Uterus (tissue), 3 donors: ENCODE measurements at regions not wholly inside any gene's neighbourhood (a gene's known extent, or its start where the extent isn't known, plus 50 kb on each side); places are given as distances from the start of the nearest gene placed in this dataset.
"Not testable (repeated sequence)": the region's sequence is repeated elsewhere in the genome, so short reads cannot be mapped to it uniquely, and the experiment has no call there.

Experiments used
- DNase-seq, 2 donors: peaks; one replicate each; pipeline ENCODE4 v3.0.0-alpha.2; 2019 to 2020
- H3K27ac ChIP-seq, 2 donors: fragments of 200-600 bp; sonication (generic); 1 replicate in 1 of 2; 2 replicates in 1 of 2; pipeline ENCODE4 v1.5.1; 2016 to 2018
- H3K27me3 ChIP-seq, 2 donors: fragments of 200-600 bp; sonication (generic); one replicate each; pipeline ENCODE4 v1.5.1; 2018 to 2019; ENCODE audit warnings: control low read depth in 1 of 2
- H3K36me3 ChIP-seq, 2 donors: fragments of 200-600 bp; sonication (generic); one replicate each; pipeline ENCODE4 v1.5.1; 2019; ENCODE audit warnings: control low read depth in 1 of 2
- H3K4me1 ChIP-seq, 2 donors: fragments of 200-600 bp; sonication (generic); one replicate each; pipeline ENCODE4 v1.5.1; 2018 to 2019; ENCODE audit warnings: control low read depth in 1 of 2
- H3K4me3 ChIP-seq, 2 donors: fragments of 200-600 bp; sonication (generic); 1 replicate in 1 of 2; 2 replicates in 1 of 2; pipeline ENCODE4 v1.5.1; 2018 to 2019; ENCODE audit warnings: mild to moderate bottlenecking in 1 of 2
- H3K9me3 ChIP-seq, 2 donors: fragments of 200-600 bp; sonication (generic); one replicate each; pipeline ENCODE4 v1.5.1; 2019; ENCODE audit warnings: control low read depth in 1 of 2
- POLR2A ChIP-seq, 2 donors: fragments of 450-650 bp; IDR thresholded peaks; one replicate each; pipeline ENCODE4 v1.6.1; 2016; ENCODE audit warnings: antibody characterized with exemption in 2 of 2, mild to moderate bottlenecking in 1 of 2, moderate library complexity in 1 of 2
- intact Hi-C: fragments of 100-400 bp; cut with DNase I; formaldehyde crosslinking; loops from one replicate; pipeline ENCODE4 v1.15.1; 2023; ENCODE audit warnings: low total_unique reads
- TF ChIP-seq, protein P1 (sequence below), 4 experiments: fragments of 200-600 bp in 2 of 4; fragments of 450-650 bp in 2 of 4; sonication (generic) in 2 of 4; IDR thresholded peaks; one replicate each; pipeline ENCODE4 v1.5.1; 2016 to 2019; ENCODE audit warnings: antibody characterized with exemption in 4 of 4, mild to moderate bottlenecking in 2 of 4, moderate library complexity in 1 of 4
- donor health status: DM: yes; HTN: yes; CAD: no.

DNA sequence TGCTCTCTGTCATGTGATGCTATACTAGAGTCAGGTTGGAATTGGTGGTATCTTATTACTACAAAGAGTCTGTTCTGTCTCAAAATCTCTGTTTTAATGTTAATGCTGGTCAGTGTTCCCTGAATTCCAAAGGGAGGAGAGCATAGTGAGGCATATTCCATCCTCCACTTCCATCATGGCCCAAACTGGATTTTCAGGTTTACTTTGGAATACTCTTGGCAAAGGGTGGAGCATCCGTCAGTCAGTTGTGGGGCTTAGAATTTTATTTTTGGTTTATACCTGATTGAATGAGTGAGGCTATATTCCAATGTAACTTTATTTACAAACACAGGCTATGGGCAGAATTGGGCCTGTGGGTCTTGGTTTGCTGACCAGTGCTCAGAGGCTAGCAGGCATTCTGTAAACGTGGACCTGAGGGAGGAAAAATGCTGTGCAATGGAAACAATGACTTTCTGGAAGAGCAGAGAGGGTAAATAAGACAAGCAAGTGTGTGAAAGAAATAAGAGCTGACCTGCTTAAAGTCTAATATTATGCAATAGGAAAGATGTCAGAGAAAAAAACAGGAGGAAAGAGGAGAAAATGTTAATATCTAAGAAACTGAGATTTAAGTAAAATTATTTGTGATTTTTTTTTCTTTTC is 106.2 kb upstream of the CLINT1 start:
- H3K4me1 ChIP-seq = no peaks in the 10 kb centered on the region
- intact Hi-C loops = no loop called here
- no peak overlapping the region for H3K27ac ChIP-seq
- no peaks in the 10 kb centered on the region for H3K27me3 ChIP-seq
- H3K36me3 ChIP-seq = no peaks in the 10 kb centered on the region
- DNase-seq = no peak
- TF ChIP-seq, protein P1, sequence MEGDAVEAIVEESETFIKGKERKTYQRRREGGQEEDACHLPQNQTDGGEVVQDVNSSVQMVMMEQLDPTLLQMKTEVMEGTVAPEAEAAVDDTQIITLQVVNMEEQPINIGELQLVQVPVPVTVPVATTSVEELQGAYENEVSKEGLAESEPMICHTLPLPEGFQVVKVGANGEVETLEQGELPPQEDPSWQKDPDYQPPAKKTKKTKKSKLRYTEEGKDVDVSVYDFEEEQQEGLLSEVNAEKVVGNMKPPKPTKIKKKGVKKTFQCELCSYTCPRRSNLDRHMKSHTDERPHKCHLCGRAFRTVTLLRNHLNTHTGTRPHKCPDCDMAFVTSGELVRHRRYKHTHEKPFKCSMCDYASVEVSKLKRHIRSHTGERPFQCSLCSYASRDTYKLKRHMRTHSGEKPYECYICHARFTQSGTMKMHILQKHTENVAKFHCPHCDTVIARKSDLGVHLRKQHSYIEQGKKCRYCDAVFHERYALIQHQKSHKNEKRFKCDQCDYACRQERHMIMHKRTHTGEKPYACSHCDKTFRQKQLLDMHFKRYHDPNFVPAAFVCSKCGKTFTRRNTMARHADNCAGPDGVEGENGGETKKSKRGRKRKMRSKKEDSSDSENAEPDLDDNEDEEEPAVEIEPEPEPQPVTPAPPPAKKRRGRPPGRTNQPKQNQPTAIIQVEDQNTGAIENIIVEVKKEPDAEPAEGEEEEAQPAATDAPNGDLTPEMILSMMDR (IDR thresholded peaks at IDR 0.05) = no peak
- TF ChIP-seq POLR2A (IDR thresholded peaks at IDR 0.05) = no peak
- no peaks in the 10 kb centered on the region for H3K9me3 ChIP-seq
- no peak overlapping the region for H3K4me3 ChIP-seq

DNA sequence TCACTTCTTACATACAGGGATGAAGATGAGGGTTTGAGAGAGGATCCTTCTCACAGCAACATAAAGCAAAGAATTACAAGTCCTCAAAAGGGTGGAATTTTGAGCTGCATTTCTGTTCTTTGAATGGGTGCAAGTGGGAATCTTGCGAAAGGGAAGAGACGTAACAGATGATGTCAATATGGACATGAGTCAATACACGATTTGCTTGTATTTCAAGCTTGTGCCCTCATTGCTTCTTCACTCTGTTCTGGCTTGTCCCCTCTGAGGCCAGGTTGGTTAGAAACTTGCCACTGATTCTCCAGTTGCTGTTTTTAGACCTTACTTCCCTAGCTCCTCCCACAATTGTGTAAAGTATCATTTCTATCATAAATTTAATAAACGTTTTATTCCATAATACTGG is 104.8 kb upstream of the CLINT1 start:
- DNase-seq = no peak
- no peaks in the 10 kb centered on the region for H3K9me3 ChIP-seq
- no peaks in the 10 kb centered on the region for H3K27me3 ChIP-seq
- intact Hi-C loops = no loop called here
- no peaks in the 10 kb centered on the region for H3K36me3 ChIP-seq
- TF ChIP-seq POLR2A (IDR thresholded peaks at IDR 0.05) = no peak
- TF ChIP-seq, protein P1 (IDR thresholded peaks at IDR 0.05) = no peak
- H3K27ac ChIP-seq = no peak overlapping the region
- no peak overlapping the region for H3K4me3 ChIP-seq
- H3K4me1 ChIP-seq = no peaks in the 10 kb centered on the region

DNA sequence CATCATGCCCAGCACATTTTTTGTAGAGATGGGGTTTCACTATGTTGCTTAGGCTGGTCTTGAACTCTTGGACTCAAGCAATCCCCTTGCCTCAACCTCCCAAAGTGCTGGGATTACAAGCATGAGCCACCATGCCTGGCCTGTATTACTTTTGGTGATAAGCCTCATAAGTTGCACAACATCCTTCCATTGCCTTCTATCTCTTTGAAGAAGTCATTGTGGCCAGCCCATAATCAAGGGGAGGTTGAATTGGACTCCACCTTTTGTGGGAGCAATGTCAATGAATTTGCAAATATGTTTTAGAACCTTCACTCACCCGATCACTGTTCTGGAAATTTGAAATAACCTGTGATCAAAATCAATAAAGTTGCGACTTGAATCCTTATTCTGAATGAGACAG is 104.3 kb upstream of the CLINT1 start:
- Histone ChIP-seq H3K4me3 (no peak overlapping the region), H3K4me1 (no peaks in the 10 kb centered on the region), H3K36me3 (no peaks in the 10 kb centered on the region), H3K27ac (no peak overlapping the region), H3K9me3 (no peaks in the 10 kb centered on the region), H3K27me3 (no peaks in the 10 kb centered on the region)
- DNase-seq = no peak
- TF ChIP-seq POLR2A (IDR thresholded peaks at IDR 0.05) = no peak
- intact Hi-C loops = no loop called here

DNA sequence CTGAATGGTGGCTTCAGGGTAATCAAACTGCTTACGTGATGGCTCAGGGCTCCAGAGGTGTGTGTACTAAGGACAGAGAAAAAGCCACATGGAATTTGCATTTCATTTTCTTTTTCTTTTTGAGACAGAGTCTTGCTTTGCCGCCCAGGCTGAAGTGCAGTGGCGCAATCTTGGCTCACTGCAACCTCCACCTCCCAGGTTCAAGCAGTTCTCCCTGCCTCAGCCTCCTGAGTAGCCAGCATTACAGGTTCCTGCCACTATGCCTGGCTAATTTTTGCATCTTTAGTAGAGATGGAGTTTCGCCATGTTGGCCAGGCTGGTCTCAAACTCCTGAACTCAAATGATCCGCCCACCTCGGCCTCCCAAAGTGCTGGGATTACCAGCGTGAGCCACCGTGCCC is 103.7 kb upstream of the CLINT1 start:
- H3K4me1 ChIP-seq, H3K27me3 ChIP-seq, H3K9me3 ChIP-seq, H3K27ac ChIP-seq, H3K4me3 ChIP-seq, DNase-seq, intact Hi-C loops, H3K36me3 ChIP-seq: not testable (repeated sequence)

DNA sequence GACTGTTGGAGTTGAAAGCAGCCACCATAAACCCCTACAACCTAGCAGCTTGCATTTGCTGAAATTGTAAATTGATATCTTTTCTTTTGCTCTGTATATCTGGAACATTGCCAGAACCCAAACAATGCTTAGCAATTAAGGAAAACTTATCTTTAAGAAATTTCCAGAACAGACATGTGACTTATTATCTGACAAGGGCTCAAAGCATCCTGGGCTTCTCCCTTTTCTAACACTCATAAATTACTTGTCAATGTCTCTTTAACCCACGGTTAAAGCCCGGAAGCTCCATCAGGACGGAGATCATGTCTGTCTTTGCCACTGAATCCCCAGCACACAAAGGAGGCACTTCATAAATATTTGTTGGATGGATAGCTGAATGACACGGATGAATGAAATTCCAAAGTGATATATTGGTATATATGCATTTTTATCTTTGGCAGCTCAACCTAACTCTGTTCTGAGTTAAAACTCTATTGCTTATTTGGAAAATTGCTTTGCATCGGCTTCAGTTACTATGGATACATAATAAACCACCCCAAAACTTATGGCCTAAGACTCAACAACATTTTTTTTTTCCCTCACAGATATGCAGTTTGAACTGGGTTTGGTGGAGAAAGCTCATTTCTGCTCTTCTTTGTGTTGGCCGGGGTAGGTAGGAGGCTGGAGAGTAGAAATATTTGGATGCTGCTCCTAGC is 103.1 kb upstream of the CLINT1 start:
- Histone ChIP-seq H3K4me1 (no peaks in the 10 kb centered on the region), H3K4me3 (no peak overlapping the region), H3K36me3 (no peaks in the 10 kb centered on the region), H3K27me3 (no peaks in the 10 kb centered on the region), H3K9me3 (no peaks in the 10 kb centered on the region), H3K27ac (no peak overlapping the region)
- intact Hi-C loops = no loop called here
- no peak for DNase-seq
- no peak for TF ChIP-seq POLR2A (IDR thresholded peaks at IDR 0.05)
- TF ChIP-seq, protein P1 (IDR thresholded peaks at IDR 0.05) = no peak

DNA sequence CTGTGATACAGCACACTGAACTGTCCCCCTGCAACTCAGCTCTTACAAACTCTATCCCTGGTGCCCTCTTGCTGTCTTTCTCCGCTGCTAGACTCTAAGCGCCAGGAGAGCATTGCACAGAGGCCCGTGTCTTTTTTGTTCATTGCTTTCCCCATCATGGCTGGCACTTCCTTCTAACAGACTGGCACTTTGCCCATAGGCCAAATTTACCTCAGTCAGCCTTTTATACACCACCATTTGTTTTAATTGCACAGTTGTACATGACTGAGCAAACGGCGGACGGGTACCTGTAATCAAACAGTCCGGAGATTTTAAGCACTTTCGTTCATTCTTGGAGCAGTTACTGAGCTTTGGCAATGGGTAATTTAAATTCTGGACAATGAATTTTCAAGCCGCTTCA is 102.2 kb upstream of the CLINT1 start:
- no peak for DNase-seq
- Histone ChIP-seq H3K36me3 (no peaks in the 10 kb centered on the region), H3K4me1 (no peaks in the 10 kb centered on the region), H3K27ac (no peak overlapping the region), H3K4me3 (no peak overlapping the region), H3K27me3 (no peaks in the 10 kb centered on the region), H3K9me3 (no peaks in the 10 kb centered on the region)
- no peak for TF ChIP-seq POLR2A (IDR thresholded peaks at IDR 0.05)
- TF ChIP-seq, protein P1 (IDR thresholded peaks at IDR 0.05) = no peak
- intact Hi-C loops = no loop called here
